ENCODE measurements at regions not wholly inside any gene's neighbourhood (a gene's known extent, or its start where the extent isn't known, plus 50 kb on each side); places are given as distances from the start of the nearest gene placed in this dataset.

DNA sequence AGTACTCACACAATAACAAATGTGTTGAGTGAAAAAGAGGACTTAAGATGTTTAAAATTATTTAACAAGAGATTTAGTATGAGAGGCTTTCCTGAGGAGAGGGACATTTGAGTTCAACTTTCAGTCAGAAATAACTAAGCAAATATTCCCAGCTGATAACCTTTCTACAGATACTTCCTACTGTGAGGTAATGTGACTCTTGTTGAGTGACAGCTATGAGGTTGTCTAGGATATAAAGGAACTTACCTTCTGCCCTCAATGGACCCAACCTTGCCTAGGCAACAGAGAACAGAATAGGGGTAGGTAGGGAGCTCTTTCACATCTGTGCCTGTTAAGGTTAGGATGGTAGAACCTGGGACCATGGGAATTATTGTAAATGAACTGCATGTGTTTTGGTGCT is 54.7 kb downstream of the GLUD2 start:
- H3K36me3 ChIP-seq (ENCODE audit: control insufficient read depth, insufficient read depth, low read length), result no peaks in the 10 kb centered on the region
- ChIA-PET POLR2A (no interaction called here), CTCF (interaction anchor here (0.6 kb wide), 1 partner anchor 1957 kb away, joined by 3 read pairs; no protein-coding TSS in a partner anchor)
- TF ChIP-seq, protein P1, sequence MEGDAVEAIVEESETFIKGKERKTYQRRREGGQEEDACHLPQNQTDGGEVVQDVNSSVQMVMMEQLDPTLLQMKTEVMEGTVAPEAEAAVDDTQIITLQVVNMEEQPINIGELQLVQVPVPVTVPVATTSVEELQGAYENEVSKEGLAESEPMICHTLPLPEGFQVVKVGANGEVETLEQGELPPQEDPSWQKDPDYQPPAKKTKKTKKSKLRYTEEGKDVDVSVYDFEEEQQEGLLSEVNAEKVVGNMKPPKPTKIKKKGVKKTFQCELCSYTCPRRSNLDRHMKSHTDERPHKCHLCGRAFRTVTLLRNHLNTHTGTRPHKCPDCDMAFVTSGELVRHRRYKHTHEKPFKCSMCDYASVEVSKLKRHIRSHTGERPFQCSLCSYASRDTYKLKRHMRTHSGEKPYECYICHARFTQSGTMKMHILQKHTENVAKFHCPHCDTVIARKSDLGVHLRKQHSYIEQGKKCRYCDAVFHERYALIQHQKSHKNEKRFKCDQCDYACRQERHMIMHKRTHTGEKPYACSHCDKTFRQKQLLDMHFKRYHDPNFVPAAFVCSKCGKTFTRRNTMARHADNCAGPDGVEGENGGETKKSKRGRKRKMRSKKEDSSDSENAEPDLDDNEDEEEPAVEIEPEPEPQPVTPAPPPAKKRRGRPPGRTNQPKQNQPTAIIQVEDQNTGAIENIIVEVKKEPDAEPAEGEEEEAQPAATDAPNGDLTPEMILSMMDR (IDR thresholded peaks at IDR 0.05; ENCODE audit: insufficient read depth, low read depth, low read length), result no peak
- H3K27me3 ChIP-seq (ENCODE audit: control insufficient read depth, insufficient read depth, low read length), result no peaks in the 10 kb centered on the region
- DNase-seq (ENCODE audit: low read depth), result no peak
- H3K4me3 ChIP-seq (ENCODE audit: low read depth, low read length), result no peak overlapping the region

DNA sequence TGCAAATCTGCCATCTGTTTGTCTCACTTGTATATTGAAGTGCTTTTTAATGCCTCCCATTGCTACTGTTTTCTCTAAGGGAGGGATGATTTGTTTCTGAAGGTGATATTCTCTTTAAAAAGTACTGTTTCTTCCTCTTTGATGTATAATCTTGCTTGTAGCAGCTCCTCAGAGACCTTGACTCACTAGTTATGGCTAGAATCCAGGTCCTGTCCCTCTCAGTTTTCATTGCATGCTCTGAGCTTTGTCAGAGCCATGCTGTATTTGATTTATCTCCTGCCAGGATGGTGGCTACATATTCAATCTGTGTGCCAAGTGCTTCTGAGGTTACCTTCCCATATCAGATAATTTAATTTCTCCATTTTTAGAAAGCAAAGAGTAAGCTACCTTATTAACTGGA is 56.0 kb downstream of the GLUD2 start:
- CTCF ChIA-PET, result no interaction called here
- Histone ChIP-seq H3K4me3 (ENCODE audit: low read depth, low read length) (no peak overlapping the region), H3K27me3 (ENCODE audit: control insufficient read depth, insufficient read depth, low read length) (no peaks in the 10 kb centered on the region), H3K36me3 (ENCODE audit: control insufficient read depth, insufficient read depth, low read length) (no peaks in the 10 kb centered on the region)
- TF ChIP-seq, protein P1 (IDR thresholded peaks at IDR 0.05; ENCODE audit: insufficient read depth, low read depth, low read length), result no peak
- DNase-seq (ENCODE audit: low read depth), result no peak
- POLR2A ChIA-PET, result no interaction called here

GRCh38 chrX:121106484-121107235 is 59.2 kb downstream of the GLUD2 start:
- Histone ChIP-seq H3K27me3 (ENCODE audit: control insufficient read depth, insufficient read depth, low read length) (no peaks in the 10 kb centered on the region), H3K36me3 (ENCODE audit: control insufficient read depth, insufficient read depth, low read length) (no peaks in the 10 kb centered on the region), H3K4me3 (ENCODE audit: low read depth, low read length) (no peak overlapping the region)
- no peak for DNase-seq (ENCODE audit: low read depth)
- POLR2A ChIA-PET, result no interaction called here
- CTCF ChIA-PET, result no interaction called here
- TF ChIP-seq, protein P1 (IDR thresholded peaks at IDR 0.05; ENCODE audit: insufficient read depth, low read depth, low read length), result no peak

DNA sequence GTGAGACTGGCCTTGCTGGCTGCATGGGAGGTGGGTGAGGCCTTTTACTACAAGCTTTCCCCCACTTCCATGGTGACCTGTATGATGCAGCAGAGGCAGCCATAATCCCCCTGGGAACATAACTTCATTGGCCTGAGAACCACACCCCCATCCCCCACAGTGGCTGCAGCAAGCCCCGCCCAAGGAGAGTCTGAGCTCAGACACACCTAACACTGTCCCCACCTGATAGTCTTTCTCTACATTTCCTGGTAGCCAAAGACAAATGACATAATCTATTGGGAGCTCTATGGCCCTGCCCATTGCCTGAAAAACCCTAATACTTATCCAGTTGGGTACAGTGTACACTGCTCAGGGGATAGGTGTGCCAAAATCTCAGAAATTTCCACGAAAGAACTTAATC is 62.6 kb downstream of the GLUD2 start:
- H3K4me3 ChIP-seq (ENCODE audit: low read depth, low read length), result no peak overlapping the region
- no peaks in the 10 kb centered on the region for H3K36me3 ChIP-seq (ENCODE audit: control insufficient read depth, insufficient read depth, low read length)
- H3K27me3 ChIP-seq (ENCODE audit: control insufficient read depth, insufficient read depth, low read length), result no peaks in the 10 kb centered on the region
- CTCF ChIA-PET, result no interaction called here
- DNase-seq (ENCODE audit: low read depth), result no peak
- TF ChIP-seq, protein P1 (IDR thresholded peaks at IDR 0.05; ENCODE audit: insufficient read depth, low read depth, low read length), result no peak
- POLR2A ChIA-PET, result no interaction called here

- CTCF ChIA-PET, result no interaction called here
- Histone ChIP-seq H3K4me3 (ENCODE audit: low read depth, low read length) (no peak overlapping the region), H3K27me3 (ENCODE audit: control insufficient read depth, insufficient read depth, low read length) (no peaks in the 10 kb centered on the region), H3K36me3 (ENCODE audit: control insufficient read depth, insufficient read depth, low read length) (no peaks in the 10 kb centered on the region)
- no peak for DNase-seq (ENCODE audit: low read depth)
- TF ChIP-seq, protein P1 (IDR thresholded peaks at IDR 0.05; ENCODE audit: insufficient read depth, low read depth, low read length), result no peak
- POLR2A ChIA-PET, result no interaction called here
These were observed 63.1 kb downstream of the GLUD2 start for GRCh38 chrX:121110536-121110935.
